ENCODE measurements at regions not wholly inside any gene's neighbourhood (a gene's known extent, or its start where the extent isn't known, plus 50 kb on each side); places are given as distances from the start of the nearest gene placed in this dataset.
"Not testable (repeated sequence)": the region's sequence is repeated elsewhere in the genome, so short reads cannot be mapped to it uniquely, and the experiment has no call there.

DNA sequence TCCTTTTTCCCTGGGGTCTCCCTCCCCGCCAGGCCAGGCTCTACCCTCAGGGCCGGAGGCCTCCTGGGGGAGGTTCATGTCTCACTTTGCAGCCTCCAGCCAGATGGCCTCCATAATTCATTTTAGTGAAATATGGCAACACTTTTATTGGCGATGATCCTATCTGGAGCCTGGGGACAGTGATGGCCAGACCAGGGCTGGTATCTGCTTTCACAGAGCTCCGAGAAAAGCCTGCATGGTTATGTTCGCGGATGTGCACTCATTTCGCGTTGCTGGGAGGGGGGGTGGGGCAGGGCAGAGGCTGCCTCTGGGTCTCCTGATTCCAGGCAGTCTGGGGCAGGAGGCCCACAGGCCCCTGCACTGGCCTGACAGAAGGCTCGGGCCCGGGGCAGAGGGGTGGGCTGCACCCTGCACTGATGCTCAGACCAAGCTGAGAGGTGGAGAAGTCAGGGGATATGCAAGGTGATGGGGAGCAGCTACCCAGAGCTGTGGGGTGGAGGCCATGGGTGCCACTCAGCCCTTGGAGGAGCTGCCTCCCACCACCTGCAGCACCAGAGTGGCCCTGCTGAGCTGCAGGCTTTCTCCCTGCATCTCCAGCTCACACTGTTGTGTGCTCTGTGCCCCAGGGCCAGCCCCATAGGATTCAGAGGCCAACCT, 85.3 kb upstream of the RET start:
- no peak overlapping the region for H3K9ac ChIP-seq (ENCODE audit: low read length)
- H3K4me3 ChIP-seq (ENCODE audit: low read length) = no peak overlapping the region
- no peak for DNase-seq (ENCODE audit: low read depth)
- peaks cover 4% of the 10 kb centered on the region for H3K27me3 ChIP-seq (replicated peaks; ENCODE audit: control insufficient read depth, insufficient read depth, low read length)
- no peaks in the 10 kb centered on the region for H3K36me3 ChIP-seq (ENCODE audit: control insufficient read depth, insufficient read depth, low read length, severe bottlenecking)
- H3K4me1 ChIP-seq (ENCODE audit: control insufficient read depth, insufficient read depth, low read length) = no peaks in the 10 kb centered on the region
- H3K9me3 ChIP-seq (ENCODE audit: control insufficient read depth, low read length) = peaks cover 2% of the 10 kb centered on the region

DNA sequence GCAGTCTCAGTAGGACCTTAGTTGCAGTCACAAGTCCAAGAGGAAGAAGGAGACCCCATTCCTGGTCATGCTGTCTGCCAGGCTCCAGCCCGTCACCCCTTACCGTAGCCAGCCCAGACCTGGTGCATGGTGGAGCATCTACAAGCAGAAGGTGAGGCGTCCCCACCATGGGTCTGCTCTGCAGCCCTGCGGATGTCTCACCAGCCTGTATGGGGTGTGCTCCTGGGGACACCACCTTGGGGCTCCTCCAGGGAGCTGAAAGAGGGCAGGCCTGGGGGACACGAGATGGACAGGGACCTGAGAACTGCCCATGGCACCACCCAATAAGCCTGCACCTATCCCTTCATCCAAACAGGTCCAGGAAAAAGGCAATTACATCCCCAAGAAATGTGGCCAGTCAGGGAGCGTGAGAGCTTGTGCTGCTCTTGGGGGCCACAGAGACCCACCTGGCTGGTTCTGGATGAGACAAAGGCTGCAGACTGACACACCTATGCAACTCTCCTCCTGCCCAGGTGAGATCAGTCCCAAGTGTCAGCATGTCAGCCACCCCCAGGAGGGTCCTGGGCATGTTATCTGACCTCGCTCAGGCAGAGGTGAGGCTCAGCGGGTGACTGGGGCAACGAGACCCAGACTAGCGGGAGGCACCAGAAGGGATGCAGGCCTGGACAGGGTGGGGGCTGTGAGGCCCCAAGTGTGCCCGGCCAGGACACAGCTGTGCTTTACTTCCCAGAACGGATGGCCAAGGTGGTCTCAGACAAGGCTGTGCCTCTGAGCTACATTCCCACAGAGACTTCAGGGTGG, 84.5 kb upstream of the RET start:
- H3K36me3 ChIP-seq (ENCODE audit: control insufficient read depth, insufficient read depth, low read length, severe bottlenecking) = no peaks in the 10 kb centered on the region
- DNase-seq (ENCODE audit: low read depth) = no peak
- no peak overlapping the region for H3K9ac ChIP-seq (ENCODE audit: low read length)

DNA sequence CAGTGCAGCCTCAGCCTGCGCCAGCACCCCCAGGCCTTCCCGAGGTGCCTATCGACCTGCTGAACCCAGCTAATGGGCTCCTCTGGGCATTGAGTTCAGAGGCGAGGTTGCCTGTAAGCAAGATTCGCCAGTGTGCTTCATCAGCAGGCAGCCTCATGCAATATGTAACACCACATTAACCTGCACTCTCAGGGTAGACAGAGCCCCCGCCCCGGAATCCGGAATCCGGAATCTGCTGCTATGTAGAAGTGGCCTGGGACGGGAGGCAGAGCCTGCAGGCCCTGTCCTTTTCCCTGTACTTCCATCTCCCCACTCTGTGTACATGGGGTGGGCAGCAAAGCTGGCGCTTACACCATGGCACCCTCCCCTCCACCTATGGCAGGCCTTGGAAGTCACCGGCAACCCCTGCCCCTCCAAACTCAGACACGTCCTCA, 83.9 kb upstream of the RET start:
- Histone ChIP-seq H3K9ac (ENCODE audit: low read length) (no peak overlapping the region), H3K27me3 (replicated peaks; ENCODE audit: control insufficient read depth, insufficient read depth, low read length) (peaks cover 4% of the 10 kb centered on the region), H3K9me3 (ENCODE audit: control insufficient read depth, low read length) (no peaks in the 10 kb centered on the region), H3K36me3 (ENCODE audit: control insufficient read depth, insufficient read depth, low read length, severe bottlenecking) (no peaks in the 10 kb centered on the region), H3K4me1 (ENCODE audit: control insufficient read depth, insufficient read depth, low read length) (no peaks in the 10 kb centered on the region), H3K4me3 (ENCODE audit: low read length) (no peak overlapping the region)
- DNase-seq (ENCODE audit: low read depth) = no peak

More for the DNA sequence above, 84.5 kb upstream of the RET start:
- Histone ChIP-seq H3K27me3 (replicated peaks; ENCODE audit: control insufficient read depth, insufficient read depth, low read length) (peaks cover 4% of the 10 kb centered on the region), H3K4me3 (ENCODE audit: low read length) (no peak overlapping the region), H3K4me1 (ENCODE audit: control insufficient read depth, insufficient read depth, low read length) (no peaks in the 10 kb centered on the region), H3K9me3 (ENCODE audit: control insufficient read depth, low read length) (no peaks in the 10 kb centered on the region)

DNA sequence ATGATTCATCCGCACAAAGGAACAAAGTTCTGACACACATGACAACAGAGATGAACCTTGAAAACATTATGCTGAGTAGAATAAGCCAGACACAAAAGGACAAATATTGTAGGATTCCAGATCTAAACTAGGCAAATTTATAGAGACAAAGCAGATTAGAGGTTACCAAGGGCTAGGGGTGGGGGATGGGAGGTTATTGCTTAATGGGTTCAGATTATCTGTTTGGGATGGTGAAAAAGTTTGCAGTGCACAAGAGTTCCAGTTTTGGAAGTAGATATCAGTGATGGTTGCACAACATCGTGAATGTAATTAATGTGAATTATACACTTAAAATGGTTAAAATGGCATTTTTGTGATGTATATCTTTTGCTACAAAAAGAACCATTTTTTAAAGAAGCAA, 82.0 kb upstream of the RET start:
- not testable (repeated sequence) for H3K4me1 ChIP-seq (ENCODE audit: control insufficient read depth, insufficient read depth, low read length); H3K36me3 ChIP-seq (ENCODE audit: control insufficient read depth, insufficient read depth, low read length, severe bottlenecking); H3K9ac ChIP-seq (ENCODE audit: low read length); H3K4me3 ChIP-seq (ENCODE audit: low read length); H3K9me3 ChIP-seq (ENCODE audit: control insufficient read depth, low read length); DNase-seq (ENCODE audit: low read depth); H3K27me3 ChIP-seq (replicated peaks; ENCODE audit: control insufficient read depth, insufficient read depth, low read length)

DNA sequence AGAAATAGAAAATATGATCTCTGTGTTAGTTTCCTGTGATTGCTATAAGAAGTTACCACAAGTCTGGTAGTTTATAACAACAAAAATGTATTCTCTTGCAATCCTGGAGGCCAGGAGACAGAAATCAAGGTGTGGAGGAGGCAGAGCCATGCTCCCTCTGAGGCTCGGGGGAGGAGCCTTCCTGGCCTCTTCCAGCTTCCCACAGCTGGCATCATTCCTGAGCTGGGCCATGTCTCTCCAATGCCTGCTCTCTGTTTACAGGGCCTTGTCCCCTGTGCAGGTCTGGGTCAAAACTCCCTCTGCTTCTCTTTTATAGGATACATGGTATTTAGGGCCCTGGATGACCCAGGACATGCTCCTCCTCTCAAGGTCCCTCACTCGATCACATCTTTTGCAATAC, 81.3 kb upstream of the RET start:
- Histone ChIP-seq H3K36me3 (ENCODE audit: control insufficient read depth, insufficient read depth, low read length, severe bottlenecking) (no peaks in the 10 kb centered on the region), H3K9me3 (ENCODE audit: control insufficient read depth, low read length) (no peaks in the 10 kb centered on the region), H3K9ac (ENCODE audit: low read length) (no peak overlapping the region), H3K4me3 (ENCODE audit: low read length) (no peak overlapping the region), H3K4me1 (ENCODE audit: control insufficient read depth, insufficient read depth, low read length) (no peaks in the 10 kb centered on the region), H3K27me3 (replicated peaks; ENCODE audit: control insufficient read depth, insufficient read depth, low read length) (peaks cover 5% of the 10 kb centered on the region)
- DNase-seq (ENCODE audit: low read depth) = no peak

DNA sequence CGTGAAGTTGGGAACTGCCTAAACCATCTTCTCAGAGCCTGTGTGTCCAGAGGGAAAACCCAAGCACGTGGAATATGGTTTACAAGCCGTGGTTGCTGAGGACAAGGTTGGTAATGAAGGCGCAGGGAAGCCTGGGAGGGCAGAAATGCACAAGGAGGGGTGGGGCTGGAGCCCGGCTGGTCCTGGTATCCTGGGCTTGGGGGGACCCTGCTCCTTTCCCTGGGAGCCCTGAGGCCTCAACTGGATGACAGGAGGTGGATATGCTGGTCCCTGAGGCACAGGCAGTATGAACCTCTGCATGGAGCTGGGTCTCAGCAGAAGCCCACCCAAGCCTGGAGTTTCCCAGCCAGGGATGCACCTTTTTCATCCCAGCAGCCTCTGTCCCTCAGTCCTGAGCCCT, 80.3 kb upstream of the RET start:
- Histone ChIP-seq H3K9ac (ENCODE audit: low read length) (no peak overlapping the region), H3K4me3 (ENCODE audit: low read length) (no peak overlapping the region), H3K27me3 (replicated peaks; ENCODE audit: control insufficient read depth, insufficient read depth, low read length) (peaks cover 13% of the 10 kb centered on the region), H3K36me3 (ENCODE audit: control insufficient read depth, insufficient read depth, low read length, severe bottlenecking) (no peaks in the 10 kb centered on the region), H3K4me1 (ENCODE audit: control insufficient read depth, insufficient read depth, low read length) (no peaks in the 10 kb centered on the region), H3K9me3 (ENCODE audit: control insufficient read depth, low read length) (no peaks in the 10 kb centered on the region)
- DNase-seq (ENCODE audit: low read depth) = no peak

DNA sequence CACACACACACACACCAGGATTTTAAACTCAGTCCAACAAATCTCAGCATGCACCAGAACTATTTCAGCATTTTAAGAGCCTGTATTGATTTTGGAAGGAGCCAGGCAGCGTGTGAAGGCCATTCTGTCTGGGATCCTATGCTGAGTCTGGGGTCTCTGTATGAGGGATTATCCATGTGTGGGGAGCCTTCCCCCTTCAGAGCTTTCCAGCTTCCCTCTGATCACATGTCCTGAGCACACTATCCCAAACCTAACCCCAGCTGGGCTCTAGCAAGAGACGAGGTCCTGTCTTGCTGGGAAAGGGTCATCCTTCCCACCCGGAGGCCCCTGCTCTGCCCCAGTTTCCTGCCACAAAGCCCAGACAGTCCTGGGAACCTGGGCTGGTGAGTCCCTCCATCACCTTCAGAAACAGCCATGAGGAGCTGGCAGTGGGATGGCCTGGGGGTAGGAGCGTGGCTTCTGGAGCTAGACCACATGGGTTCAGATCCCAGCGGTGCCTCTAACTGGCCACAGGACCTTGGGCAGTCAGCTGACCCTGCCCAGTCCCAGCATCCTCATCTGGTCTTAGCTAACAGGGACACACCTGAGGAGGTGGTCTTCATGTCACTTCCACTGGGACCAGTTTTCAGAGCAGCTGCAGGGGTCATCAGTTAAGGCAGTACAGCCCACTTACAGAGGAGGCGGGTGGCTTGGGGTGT, 79.6 kb upstream of the RET start:
- DNase-seq (ENCODE audit: low read depth) = no peak
- no peaks in the 10 kb centered on the region for H3K36me3 ChIP-seq (ENCODE audit: control insufficient read depth, insufficient read depth, low read length, severe bottlenecking)
- no peak overlapping the region for H3K9ac ChIP-seq (ENCODE audit: low read length)
- no peaks in the 10 kb centered on the region for H3K4me1 ChIP-seq (ENCODE audit: control insufficient read depth, insufficient read depth, low read length)
- no peak overlapping the region for H3K4me3 ChIP-seq (ENCODE audit: low read length)
- no peaks in the 10 kb centered on the region for H3K9me3 ChIP-seq (ENCODE audit: control insufficient read depth, low read length)
- peaks cover 13% of the 10 kb centered on the region for H3K27me3 ChIP-seq (replicated peaks; ENCODE audit: control insufficient read depth, insufficient read depth, low read length)

DNA sequence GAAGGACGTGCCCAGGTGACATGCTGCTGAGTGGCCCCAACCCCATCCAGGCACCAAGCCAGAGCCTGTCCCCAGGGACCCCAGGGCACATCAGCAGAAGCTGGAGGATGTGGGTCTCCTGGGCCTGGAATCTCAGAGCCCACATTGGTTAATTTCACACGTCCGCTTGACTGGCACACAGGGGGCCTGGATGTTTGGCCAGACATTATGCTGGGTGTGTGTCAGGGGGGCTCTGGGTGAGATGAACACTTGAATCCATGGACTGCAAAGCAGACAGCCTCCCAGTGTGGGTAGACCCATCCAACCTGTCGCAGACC, 79.1 kb upstream of the RET start:
- no peak for DNase-seq (ENCODE audit: low read depth)
- Histone ChIP-seq H3K9me3 (ENCODE audit: control insufficient read depth, low read length) (no peaks in the 10 kb centered on the region), H3K27me3 (replicated peaks; ENCODE audit: control insufficient read depth, insufficient read depth, low read length) (peaks cover 13% of the 10 kb centered on the region), H3K9ac (ENCODE audit: low read length) (no peak overlapping the region), H3K4me3 (ENCODE audit: low read length) (no peak overlapping the region), H3K36me3 (ENCODE audit: control insufficient read depth, insufficient read depth, low read length, severe bottlenecking) (no peaks in the 10 kb centered on the region), H3K4me1 (ENCODE audit: control insufficient read depth, insufficient read depth, low read length) (no peaks in the 10 kb centered on the region)

DNA sequence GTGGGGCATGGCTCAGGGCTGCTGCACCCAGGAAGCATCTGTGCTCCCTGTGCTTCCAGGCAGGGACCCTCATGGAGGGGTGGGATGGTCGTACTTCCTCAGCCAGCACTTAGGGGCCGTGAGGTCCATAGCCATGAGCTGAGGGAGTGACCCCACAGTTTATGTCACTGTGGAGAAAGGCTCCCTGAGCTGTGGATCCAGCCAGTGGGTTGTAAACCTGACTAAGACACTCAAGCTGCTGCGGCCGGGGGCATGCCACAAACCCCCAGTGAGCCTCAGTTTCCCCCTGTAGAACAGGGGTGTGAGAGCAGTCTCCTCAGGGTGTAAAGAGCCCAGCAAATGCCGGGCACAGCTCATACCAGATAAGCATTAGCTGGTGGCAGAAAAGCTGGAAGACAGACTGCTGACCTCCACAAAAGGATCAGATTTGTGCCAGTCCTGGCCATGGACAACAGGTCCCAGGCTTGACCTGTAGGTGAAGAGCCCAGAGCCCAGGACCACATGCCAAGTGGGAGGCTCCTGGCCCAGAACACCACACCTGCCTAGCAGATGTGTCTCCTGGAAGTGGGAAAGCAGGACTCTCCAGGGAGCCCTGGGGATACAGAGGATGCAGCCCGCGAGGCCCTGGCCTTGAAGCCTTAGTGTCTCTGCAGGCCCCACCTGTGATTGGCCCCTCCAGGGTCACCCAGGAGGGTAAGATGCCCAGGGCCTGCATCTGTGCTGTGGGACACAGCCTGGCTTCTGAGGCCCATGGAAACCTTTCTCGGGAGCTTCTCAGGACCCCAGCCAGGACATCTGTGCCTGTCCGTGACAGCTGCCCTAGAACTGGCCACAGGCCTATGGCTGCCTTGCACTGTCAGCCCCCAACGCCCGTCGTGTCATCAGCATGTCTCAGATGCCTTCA, 78.1 kb upstream of the RET start:
- Histone ChIP-seq H3K4me3 (ENCODE audit: low read length) (no peak overlapping the region), H3K9me3 (ENCODE audit: control insufficient read depth, low read length) (no peaks in the 10 kb centered on the region), H3K36me3 (ENCODE audit: control insufficient read depth, insufficient read depth, low read length, severe bottlenecking) (no peaks in the 10 kb centered on the region), H3K27me3 (replicated peaks; ENCODE audit: control insufficient read depth, insufficient read depth, low read length) (peaks cover 17% of the 10 kb centered on the region), H3K4me1 (ENCODE audit: control insufficient read depth, insufficient read depth, low read length) (no peaks in the 10 kb centered on the region), H3K9ac (ENCODE audit: low read length) (no peak overlapping the region)
- no peak for DNase-seq (ENCODE audit: low read depth)

DNA sequence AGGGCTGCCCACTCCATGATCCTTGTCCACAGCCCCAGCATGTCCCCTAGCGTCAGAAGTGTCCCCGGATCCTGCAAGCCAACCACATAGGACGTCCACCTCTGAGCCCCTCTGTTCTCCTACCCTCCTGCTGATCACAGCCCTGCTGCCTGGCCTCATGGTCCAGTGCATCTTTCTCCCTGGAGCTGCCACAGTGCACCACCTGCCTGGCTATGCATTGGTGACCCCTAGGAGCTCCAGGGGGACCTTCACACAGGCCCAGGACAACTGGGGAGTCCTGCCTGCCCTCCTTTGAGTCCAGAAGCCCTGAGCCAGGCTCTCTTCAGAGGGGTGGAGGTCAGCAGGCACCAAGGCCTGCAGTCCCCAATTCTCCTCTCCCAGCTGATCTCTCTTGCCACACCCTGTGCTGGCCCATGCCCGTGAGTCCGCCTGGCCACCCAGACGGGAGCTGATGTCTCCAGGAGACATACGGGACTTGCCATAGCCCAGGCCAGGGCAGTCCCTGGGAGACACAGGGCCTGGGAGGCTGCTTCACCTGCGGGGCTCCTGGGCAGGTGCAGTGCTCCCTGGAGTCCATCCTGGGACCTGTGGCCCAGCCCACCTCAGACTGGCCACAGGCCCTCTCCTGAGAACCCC, 77.4 kb upstream of the RET start:
- H3K27me3 ChIP-seq (replicated peaks; ENCODE audit: control insufficient read depth, insufficient read depth, low read length) = peaks cover 17% of the 10 kb centered on the region
- no peak overlapping the region for H3K4me3 ChIP-seq (ENCODE audit: low read length)
- H3K9ac ChIP-seq (ENCODE audit: low read length) = no peak overlapping the region
- H3K4me1 ChIP-seq (ENCODE audit: control insufficient read depth, insufficient read depth, low read length) = no peaks in the 10 kb centered on the region
- no peaks in the 10 kb centered on the region for H3K9me3 ChIP-seq (ENCODE audit: control insufficient read depth, low read length)
- DNase-seq (ENCODE audit: low read depth) = no peak
- no peaks in the 10 kb centered on the region for H3K36me3 ChIP-seq (ENCODE audit: control insufficient read depth, insufficient read depth, low read length, severe bottlenecking)

Measured in adipocyte (in vitro differentiated cells).